CD4-positive, alpha-beta memory T cell (primary cell): ENCODE measurements at regions not wholly inside any gene's neighbourhood (a gene's known extent, or its start where the extent isn't known, plus 50 kb on each side); places are given as distances from the start of the nearest gene placed in this dataset.
"Not testable (repeated sequence)": the region's sequence is repeated elsewhere in the genome, so short reads cannot be mapped to it uniquely, and the experiment has no call there.

Experiments
- CTCF ChIA-PET: fragments of 350-600 bp; sonication (Branson Sonifier 250); formaldehyde crosslinking; loops from one replicate; lab custom pipeline; 2021; ENCODE audit warnings: inconsistent platforms; ENCODE audit not compliant: partially characterized antibody; lab: Charles Lee
- POLR2A ChIA-PET: fragments of 350-600 bp; sonication (Branson Sonifier 250); formaldehyde crosslinking; loops from one replicate; lab custom pipeline; 2021; ENCODE audit not compliant: partially characterized antibody; lab: Charles Lee
- DNase-seq, 5 donors: peaks; one replicate each; pipeline versions ENCODE4 v3.0.0 to v3.0.0-alpha.2; 2020 to 2022; ENCODE audit warnings: mixed read lengths in 1 of 5
- H3K27ac ChIP-seq: one replicate; pipeline ENCODE4 v1.7.0; 2013; ENCODE audit warnings: low read depth, low read length
- H3K27me3 ChIP-seq: 2 replicates; pipeline ENCODE4 v1.7.0; 2013; ENCODE audit warnings: mild to moderate bottlenecking, low read length, moderate library complexity; ENCODE audit not compliant: insufficient read depth
- H3K36me3 ChIP-seq: 2 replicates; pipeline ENCODE4 v1.7.0; 2013; ENCODE audit warnings: mild to moderate bottlenecking, low read length, moderate library complexity; ENCODE audit not compliant: insufficient read depth
- H3K4me1 ChIP-seq: 2 replicates; pipeline ENCODE4 v1.7.0; 2013; ENCODE audit warnings: mild to moderate bottlenecking, low read length, moderate library complexity; ENCODE audit not compliant: insufficient read depth
- H3K4me3 ChIP-seq, 2 donors: one replicate each; pipeline ENCODE4 v1.7.0; 2013; ENCODE audit warnings: low read length in 2 of 2, mild to moderate bottlenecking in 1 of 2
- H3K9me3 ChIP-seq, 2 donors: one replicate each; pipeline ENCODE4 v1.7.0; 2013; ENCODE audit warnings: low read length in 2 of 2, control low read depth in 1 of 2; ENCODE audit not compliant: control insufficient read depth in 1 of 2
- H3K27ac Mint-ChIP-seq, 7 donors: one replicate each; pipeline ENCODE4 v1.8.0; 2020 to 2021; ENCODE audit warnings: mixed read lengths in 7 of 7, mild to moderate bottlenecking in 6 of 7, inconsistent platforms in 3 of 7, moderate library complexity in 3 of 7
- H3K27me3 Mint-ChIP-seq, 2 donors: one replicate each; pipeline ENCODE4 v1.8.0; 2020 to 2021; ENCODE audit warnings: mixed read lengths in 2 of 2
- H3K36me3 Mint-ChIP-seq, 2 donors: one replicate each; pipeline ENCODE4 v1.8.0; 2020 to 2021; ENCODE audit warnings: mixed read lengths in 2 of 2, inconsistent platforms in 1 of 2, mild to moderate bottlenecking in 1 of 2
- H3K4me1 Mint-ChIP-seq, 4 donors: one replicate each; pipeline ENCODE4 v1.8.0; 2020 to 2021; ENCODE audit warnings: mixed read lengths in 4 of 4, mild to moderate bottlenecking in 1 of 4
- H3K4me3 Mint-ChIP-seq, 8 donors: one replicate each; pipeline ENCODE4 v1.8.0; 2020 to 2021; ENCODE audit warnings: mixed read lengths in 8 of 8, mild to moderate bottlenecking in 7 of 8, moderate library complexity in 6 of 8, inconsistent platforms in 3 of 8
- H3K9me3 Mint-ChIP-seq, 8 donors: one replicate each; pipeline ENCODE4 v1.8.0; 2020 to 2021; ENCODE audit warnings: mixed read lengths in 8 of 8, mild to moderate bottlenecking in 5 of 8, inconsistent platforms in 3 of 8, moderate library complexity in 1 of 8
- intact Hi-C: fragments of 100-400 bp; cut with micrococcal nuclease; formaldehyde crosslinking; loops from one replicate; pipeline ENCODE4 v1.15.1; 2023

- H3K4me1 Mint-ChIP-seq, H3K27ac Mint-ChIP-seq, H3K9me3 Mint-ChIP-seq, DNase-seq, H3K27me3 ChIP-seq, H3K4me3 Mint-ChIP-seq, H3K36me3 ChIP-seq, CTCF ChIA-PET, H3K36me3 Mint-ChIP-seq, intact Hi-C loops, H3K4me1 ChIP-seq, H3K27ac ChIP-seq, H3K27me3 Mint-ChIP-seq, H3K9me3 ChIP-seq, POLR2A ChIA-PET, H3K4me3 ChIP-seq: not testable (repeated sequence)
Measured at GRCh38 chr5:34329611-34330108, 286.6 kb upstream of the C1QTNF3 start.

GRCh38 chr5:34331928-34332454 lies 289.0 kb upstream of the C1QTNF3 start:
- H3K27me3 Mint-ChIP-seq, H3K4me3 Mint-ChIP-seq, CTCF ChIA-PET, intact Hi-C loops, H3K36me3 Mint-ChIP-seq, H3K9me3 Mint-ChIP-seq, H3K27ac Mint-ChIP-seq, POLR2A ChIA-PET, H3K4me3 ChIP-seq, DNase-seq, H3K27me3 ChIP-seq, H3K4me1 Mint-ChIP-seq, H3K9me3 ChIP-seq, H3K36me3 ChIP-seq, H3K4me1 ChIP-seq, H3K27ac ChIP-seq: not testable (repeated sequence)

- H3K9me3 ChIP-seq, CTCF ChIA-PET, H3K27me3 ChIP-seq, H3K27me3 Mint-ChIP-seq, H3K27ac ChIP-seq, intact Hi-C loops, H3K27ac Mint-ChIP-seq, H3K4me3 Mint-ChIP-seq, H3K4me3 ChIP-seq, H3K4me1 ChIP-seq, H3K36me3 ChIP-seq, H3K4me1 Mint-ChIP-seq, H3K9me3 Mint-ChIP-seq, DNase-seq, H3K36me3 Mint-ChIP-seq, POLR2A ChIA-PET: not testable (repeated sequence)
Measured at GRCh38 chr5:34339408-34340001, 296.5 kb upstream of the C1QTNF3 start.

- H3K9me3 ChIP-seq, H3K36me3 ChIP-seq, intact Hi-C loops, H3K4me3 Mint-ChIP-seq, H3K4me1 Mint-ChIP-seq, DNase-seq, CTCF ChIA-PET, H3K27ac Mint-ChIP-seq, H3K4me1 ChIP-seq, H3K27ac ChIP-seq, H3K4me3 ChIP-seq, POLR2A ChIA-PET, H3K36me3 Mint-ChIP-seq, H3K27me3 ChIP-seq, H3K9me3 Mint-ChIP-seq, H3K27me3 Mint-ChIP-seq: not testable (repeated sequence)
Measured at GRCh38 chr5:34354440-34354839, 301.7 kb upstream of the RAI14 start.

- DNase-seq, H3K36me3 Mint-ChIP-seq, POLR2A ChIA-PET, H3K27ac ChIP-seq, H3K27ac Mint-ChIP-seq, H3K4me1 ChIP-seq, H3K36me3 ChIP-seq, H3K4me3 Mint-ChIP-seq, CTCF ChIA-PET, H3K9me3 ChIP-seq, H3K4me3 ChIP-seq, H3K9me3 Mint-ChIP-seq, intact Hi-C loops, H3K4me1 Mint-ChIP-seq, H3K27me3 ChIP-seq, H3K27me3 Mint-ChIP-seq: not testable (repeated sequence)
Measured at GRCh38 chr5:34371417-34371816, 284.7 kb upstream of the RAI14 start.

GRCh38 chr5:34371817-34372216 lies 284.3 kb upstream of the RAI14 start:
- DNase-seq, CTCF ChIA-PET, H3K36me3 ChIP-seq, H3K4me3 ChIP-seq, H3K4me3 Mint-ChIP-seq, H3K9me3 ChIP-seq, intact Hi-C loops, H3K4me1 Mint-ChIP-seq, H3K27me3 ChIP-seq, H3K27me3 Mint-ChIP-seq, H3K27ac Mint-ChIP-seq, H3K9me3 Mint-ChIP-seq, H3K27ac ChIP-seq, H3K4me1 ChIP-seq, POLR2A ChIA-PET, H3K36me3 Mint-ChIP-seq: not testable (repeated sequence)

GRCh38 chr5:34372739-34373138 lies 283.4 kb upstream of the RAI14 start:
- H3K4me3 Mint-ChIP-seq, H3K4me3 ChIP-seq, DNase-seq, H3K27me3 Mint-ChIP-seq, H3K4me1 Mint-ChIP-seq, CTCF ChIA-PET, H3K36me3 Mint-ChIP-seq, H3K9me3 Mint-ChIP-seq, H3K9me3 ChIP-seq, H3K4me1 ChIP-seq, H3K27ac Mint-ChIP-seq, H3K27me3 ChIP-seq, POLR2A ChIA-PET, H3K27ac ChIP-seq, H3K36me3 ChIP-seq, intact Hi-C loops: not testable (repeated sequence)

- H3K9me3 ChIP-seq, H3K36me3 ChIP-seq, POLR2A ChIA-PET, H3K4me3 ChIP-seq, H3K27me3 Mint-ChIP-seq, H3K4me3 Mint-ChIP-seq, CTCF ChIA-PET, H3K9me3 Mint-ChIP-seq, H3K4me1 Mint-ChIP-seq, DNase-seq, H3K27ac ChIP-seq, H3K27me3 ChIP-seq, intact Hi-C loops, H3K4me1 ChIP-seq, H3K27ac Mint-ChIP-seq, H3K36me3 Mint-ChIP-seq: not testable (repeated sequence)
Measured at GRCh38 chr5:34377651-34378050, 278.5 kb upstream of the RAI14 start.
